Skeletal muscle satellite cell (primary cell): ENCODE measurements at regions not wholly inside any gene's neighbourhood (a gene's known extent, or its start where the extent isn't known, plus 50 kb on each side); places are given as distances from the start of the nearest gene placed in this dataset.
"Not testable (repeated sequence)": the region's sequence is repeated elsewhere in the genome, so short reads cannot be mapped to it uniquely, and the experiment has no call there.

Experiments
- H3K27me3 ChIP-seq: 2 replicates; pipeline ENCODE4 v1.7.0; 2013; ENCODE audit warnings: low read length; ENCODE audit not compliant: control insufficient read depth, insufficient read depth
- H3K36me3 ChIP-seq: 2 replicates; pipeline ENCODE4 v1.7.0; 2013; ENCODE audit warnings: mild to moderate bottlenecking, control low read depth, low read length; ENCODE audit not compliant: insufficient read depth
- H3K4me1 ChIP-seq: 2 replicates; pipeline ENCODE4 v1.7.0; 2013; ENCODE audit warnings: low read length; ENCODE audit not compliant: control insufficient read depth, insufficient read depth
- H3K4me2 ChIP-seq: 2 replicates; pipeline ENCODE4 v1.7.0; 2013; ENCODE audit warnings: mild to moderate bottlenecking, low read length
- H3K4me3 ChIP-seq: 2 replicates; pipeline ENCODE4 v1.7.0; 2013; ENCODE audit warnings: low read length
- H3K9ac ChIP-seq: 2 replicates; pipeline ENCODE4 v1.7.0; 2013; ENCODE audit warnings: mild to moderate bottlenecking, low read depth, low read length, moderate library complexity
- H3K9me3 ChIP-seq: replicated peaks from 2 replicates; pipeline ENCODE4 v1.7.0; 2013; ENCODE audit warnings: mild to moderate bottlenecking, control low read depth, low read length

DNA sequence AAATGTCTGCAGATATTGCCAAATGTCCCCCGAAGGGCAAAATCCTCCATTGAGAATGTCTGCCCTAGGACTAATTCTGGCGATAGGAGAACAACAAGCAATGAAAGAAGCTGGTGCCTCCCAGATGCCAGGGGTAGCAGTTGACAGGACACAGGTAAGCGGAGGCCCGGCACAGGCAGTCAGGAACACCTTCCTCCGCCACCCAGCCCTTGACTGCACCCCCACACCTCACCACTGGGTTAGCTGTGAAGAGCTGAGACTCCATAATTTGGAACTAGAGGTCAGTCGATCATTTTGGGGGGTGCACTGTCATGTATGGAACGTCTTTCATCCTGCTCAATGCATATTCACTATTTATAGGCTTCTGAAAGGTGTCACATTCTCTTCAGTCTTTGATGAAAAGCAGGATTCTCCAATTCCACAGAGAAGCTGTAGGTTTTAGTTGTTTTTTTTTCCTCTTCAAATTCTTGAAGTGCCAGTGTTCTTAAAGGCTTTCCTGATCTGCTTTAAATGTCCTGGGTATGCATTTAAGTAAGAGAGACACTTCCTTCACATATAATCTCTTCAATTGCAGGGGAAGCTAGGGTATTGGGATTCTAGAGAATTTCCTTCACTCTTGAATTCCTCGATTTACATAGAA is 111.6 kb upstream of the ZFP42 start:
- H3K4me2 ChIP-seq = no peak overlapping the region
- no peaks in the 10 kb centered on the region for H3K27me3 ChIP-seq
- H3K36me3 ChIP-seq = no peaks in the 10 kb centered on the region
- no peaks in the 10 kb centered on the region for H3K9me3 ChIP-seq
- H3K9ac ChIP-seq = no peak overlapping the region
- no peak overlapping the region for H3K4me3 ChIP-seq
- no peaks in the 10 kb centered on the region for H3K4me1 ChIP-seq

DNA sequence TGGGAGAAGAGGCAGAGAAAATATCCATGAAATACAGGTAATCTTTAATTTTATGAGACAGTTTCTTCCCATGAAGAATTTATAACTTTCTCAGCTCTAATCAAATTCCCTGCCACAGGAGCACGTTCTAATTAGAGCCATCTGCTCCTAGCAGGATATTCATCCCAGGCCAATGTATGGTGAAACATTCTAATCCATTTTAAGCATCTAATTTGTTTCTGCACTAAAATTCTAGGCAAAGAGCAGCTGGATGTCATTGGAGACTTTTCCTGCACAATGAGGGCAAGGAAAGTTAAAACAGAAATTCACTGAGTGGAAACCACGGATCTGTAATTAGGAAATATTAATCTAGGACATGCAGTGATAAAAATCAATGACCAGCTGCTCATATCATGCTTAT is 107.7 kb upstream of the ZFP42 start:
- Histone ChIP-seq H3K4me3 (no peak overlapping the region), H3K4me2 (no peak overlapping the region), H3K9ac (no peak overlapping the region), H3K36me3 (no peaks in the 10 kb centered on the region), H3K27me3 (no peaks in the 10 kb centered on the region), H3K9me3 (no peaks in the 10 kb centered on the region), H3K4me1 (no peaks in the 10 kb centered on the region)

DNA sequence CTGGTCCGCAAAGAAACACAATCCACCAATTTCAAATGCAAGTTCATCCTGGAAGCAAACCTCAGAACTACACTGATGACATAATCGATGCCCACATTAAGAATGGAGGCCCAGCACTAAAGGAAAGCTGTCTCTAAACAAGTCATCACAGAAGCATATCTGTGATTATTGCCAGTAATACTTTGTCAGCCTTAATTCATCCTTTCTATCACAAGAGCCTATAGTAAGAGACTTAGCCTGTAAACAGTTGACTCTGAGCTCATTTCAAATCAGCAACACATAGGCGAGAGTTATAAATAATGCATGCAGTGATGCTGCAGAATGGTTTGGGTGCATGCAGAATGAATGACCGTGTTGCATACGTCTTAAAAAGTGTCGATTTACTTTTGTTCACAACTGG is 105.9 kb upstream of the ZFP42 start:
- H3K9me3 ChIP-seq = no peaks in the 10 kb centered on the region
- no peak overlapping the region for H3K9ac ChIP-seq
- no peaks in the 10 kb centered on the region for H3K27me3 ChIP-seq
- H3K4me1 ChIP-seq = no peaks in the 10 kb centered on the region
- no peaks in the 10 kb centered on the region for H3K36me3 ChIP-seq
- no peak overlapping the region for H3K4me2 ChIP-seq
- no peak overlapping the region for H3K4me3 ChIP-seq

DNA sequence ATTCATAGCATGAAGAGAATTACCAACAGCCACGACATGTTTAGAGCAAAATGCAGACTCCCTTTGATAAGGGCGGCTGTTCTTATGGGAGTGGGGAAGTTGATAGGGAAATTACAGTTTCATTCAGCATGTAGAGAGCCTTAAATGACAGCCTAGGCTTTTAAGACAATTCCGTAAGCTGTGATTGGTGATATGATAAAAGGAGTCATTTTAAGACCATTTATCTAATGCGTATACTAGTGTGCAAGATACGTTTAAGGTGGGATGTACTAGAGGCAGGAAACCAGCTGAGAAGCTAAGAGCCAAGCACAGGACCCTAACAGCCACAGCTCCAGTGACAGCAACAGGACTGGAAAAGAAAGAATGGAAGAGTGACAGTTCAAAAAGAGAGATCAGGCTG is 102.2 kb upstream of the ZFP42 start:
- no peaks in the 10 kb centered on the region for H3K36me3 ChIP-seq

DNA sequence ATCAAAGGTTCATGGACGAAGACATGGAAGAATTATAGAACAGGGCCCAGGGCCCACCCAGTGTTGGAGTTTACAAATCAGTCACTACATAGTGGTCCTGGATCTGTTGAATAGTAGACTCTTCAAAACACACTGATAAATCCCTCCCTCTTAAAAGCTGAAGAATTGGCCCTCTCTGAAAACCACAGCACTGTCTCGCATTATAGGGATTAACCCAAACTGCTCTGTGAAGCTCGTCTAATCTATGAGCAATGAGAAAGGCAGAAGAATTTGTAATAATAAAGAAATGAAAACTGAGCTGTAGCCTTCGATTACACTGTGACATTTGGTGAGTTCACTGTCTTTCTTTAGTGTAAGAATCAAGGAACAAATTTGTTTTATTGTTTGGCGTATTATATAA is 92.5 kb upstream of the ZFP42 start:
- Histone ChIP-seq H3K27me3 (no peaks in the 10 kb centered on the region), H3K36me3 (no peaks in the 10 kb centered on the region), H3K4me3 (no peak overlapping the region), H3K9me3 (no peaks in the 10 kb centered on the region), H3K4me1 (peaks cover 3% of the 10 kb centered on the region), H3K4me2 (no peak overlapping the region), H3K9ac (no peak overlapping the region)

More for the DNA sequence above, 102.2 kb upstream of the ZFP42 start:
- Histone ChIP-seq H3K4me1 (no peaks in the 10 kb centered on the region), H3K9me3 (no peaks in the 10 kb centered on the region), H3K4me3 (no peak overlapping the region), H3K27me3 (no peaks in the 10 kb centered on the region), H3K9ac (no peak overlapping the region), H3K4me2 (no peak overlapping the region)

DNA sequence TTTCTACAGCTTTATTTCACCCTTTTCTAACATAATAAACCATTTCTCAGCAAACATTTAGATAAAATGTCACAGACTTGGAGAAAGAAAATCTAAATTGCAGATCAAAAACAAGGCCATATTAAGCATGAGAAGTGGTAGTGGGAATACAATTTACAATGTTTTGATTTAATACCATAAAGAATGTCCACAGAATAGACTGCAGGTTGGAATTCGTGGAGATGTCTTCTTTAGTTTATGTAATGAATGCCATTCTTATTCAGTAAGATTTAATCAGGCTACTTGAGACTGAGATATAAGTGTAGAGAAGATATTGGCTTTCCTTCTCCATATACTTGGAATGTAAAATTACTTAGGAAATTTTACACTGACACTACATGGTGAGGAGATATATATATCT is 91.9 kb upstream of the ZFP42 start:
- Histone ChIP-seq H3K9ac (no peak overlapping the region), H3K36me3 (no peaks in the 10 kb centered on the region), H3K4me1 (peaks cover 6% of the 10 kb centered on the region), H3K27me3 (no peaks in the 10 kb centered on the region), H3K9me3 (no peaks in the 10 kb centered on the region), H3K4me2 (no peak overlapping the region), H3K4me3 (no peak overlapping the region)

DNA sequence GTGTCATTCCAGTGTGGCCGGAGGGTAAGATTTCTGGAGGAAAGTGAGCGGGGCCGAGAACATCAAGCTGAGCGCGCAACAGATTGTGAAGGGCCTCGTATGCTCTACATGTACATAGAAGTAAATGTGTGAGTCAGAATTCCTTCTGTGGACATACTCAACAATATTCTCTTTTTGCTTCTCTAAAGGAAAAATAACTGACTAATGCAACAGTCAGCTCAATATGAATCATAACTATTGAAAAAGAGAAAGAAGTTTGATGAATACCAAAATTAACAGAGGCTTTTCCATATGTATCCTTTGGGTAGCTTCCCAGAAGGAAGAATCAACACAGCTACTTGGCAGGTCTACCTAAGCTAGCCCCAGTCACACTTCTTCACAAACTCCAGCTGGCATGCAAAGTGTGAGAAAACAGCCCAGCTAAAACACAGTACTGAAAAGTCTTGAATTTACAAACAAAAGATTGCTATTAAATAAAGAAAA is 87.5 kb upstream of the ZFP42 start:
- no peaks in the 10 kb centered on the region for H3K36me3 ChIP-seq
- H3K4me2 ChIP-seq = no peak overlapping the region
- H3K9ac ChIP-seq = no peak overlapping the region
- H3K4me1 ChIP-seq = peaks cover 7% of the 10 kb centered on the region
- no peaks in the 10 kb centered on the region for H3K9me3 ChIP-seq
- no peaks in the 10 kb centered on the region for H3K27me3 ChIP-seq
- no peak overlapping the region for H3K4me3 ChIP-seq

DNA sequence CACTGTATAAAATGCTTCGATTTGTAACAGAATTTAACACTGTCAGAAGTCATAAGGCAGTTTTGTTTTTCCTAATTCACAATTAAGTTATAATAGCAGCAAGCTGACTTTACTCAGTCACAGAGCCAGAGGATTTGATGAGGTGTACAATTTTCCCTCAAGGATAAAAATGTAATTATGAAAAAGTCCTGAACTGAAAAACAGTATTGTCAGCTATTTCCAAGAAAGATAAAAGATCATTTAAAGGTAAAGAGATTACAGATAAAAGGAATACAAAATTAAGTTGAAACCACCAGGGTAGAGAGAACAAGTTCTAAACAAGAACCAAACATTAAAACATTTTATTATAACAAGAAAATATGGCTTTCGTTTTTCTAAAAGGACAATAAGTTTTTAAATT is 86.8 kb upstream of the ZFP42 start:
- Histone ChIP-seq H3K4me2 (no peak overlapping the region), H3K4me3 (no peak overlapping the region), H3K9ac (no peak overlapping the region), H3K4me1 (peaks cover 7% of the 10 kb centered on the region), H3K9me3 (no peaks in the 10 kb centered on the region), H3K27me3 (no peaks in the 10 kb centered on the region), H3K36me3 (no peaks in the 10 kb centered on the region)

DNA sequence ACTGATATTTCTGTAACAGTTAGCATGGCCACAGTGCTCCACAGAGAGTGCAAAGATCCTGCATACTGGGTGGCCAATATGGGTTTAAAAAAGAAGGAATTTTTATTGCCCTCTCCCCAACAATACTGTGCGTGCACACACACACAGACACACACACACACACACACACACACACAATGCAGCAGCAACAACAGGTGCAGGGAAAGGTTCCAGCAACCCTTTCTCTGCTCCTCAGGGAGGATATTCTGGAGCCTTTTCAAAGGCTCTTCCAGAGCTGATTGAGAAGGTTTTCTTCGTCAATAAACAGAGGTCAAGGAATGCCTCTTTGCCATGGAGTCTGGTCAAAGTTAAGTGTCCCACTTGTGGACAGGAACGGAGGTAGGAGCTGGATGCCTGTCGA is 84.8 kb upstream of the ZFP42 start:
- peaks cover 7% of the 10 kb centered on the region for H3K4me1 ChIP-seq

DNA sequence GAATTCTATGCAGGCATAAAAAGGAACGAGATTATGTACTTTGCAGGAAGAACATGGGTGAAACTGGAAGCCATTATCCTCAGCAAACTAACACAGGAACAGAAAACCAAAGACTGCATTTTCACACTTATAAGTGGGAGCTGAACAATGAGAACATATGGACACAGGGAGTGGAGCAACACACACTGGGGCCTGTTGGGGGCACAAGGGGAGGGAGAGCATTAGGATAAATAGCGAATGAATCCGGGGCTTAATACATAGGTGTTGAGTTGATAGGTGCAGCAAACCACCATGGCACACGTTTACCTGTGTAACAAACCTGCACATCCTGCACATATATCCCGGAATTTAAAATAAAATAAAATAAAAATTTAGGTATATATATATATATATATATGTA is 80.2 kb upstream of the ZFP42 start:
- not testable (repeated sequence) for H3K9ac ChIP-seq, H3K27me3 ChIP-seq, H3K4me2 ChIP-seq, H3K4me3 ChIP-seq, H3K36me3 ChIP-seq, H3K4me1 ChIP-seq, H3K9me3 ChIP-seq

More for the DNA sequence above, 84.8 kb upstream of the ZFP42 start:
- H3K4me3 ChIP-seq = no peak overlapping the region
- H3K9ac ChIP-seq = no peak overlapping the region
- no peak overlapping the region for H3K4me2 ChIP-seq
- H3K9me3 ChIP-seq = no peaks in the 10 kb centered on the region
- no peaks in the 10 kb centered on the region for H3K27me3 ChIP-seq
- H3K36me3 ChIP-seq = no peaks in the 10 kb centered on the region

DNA sequence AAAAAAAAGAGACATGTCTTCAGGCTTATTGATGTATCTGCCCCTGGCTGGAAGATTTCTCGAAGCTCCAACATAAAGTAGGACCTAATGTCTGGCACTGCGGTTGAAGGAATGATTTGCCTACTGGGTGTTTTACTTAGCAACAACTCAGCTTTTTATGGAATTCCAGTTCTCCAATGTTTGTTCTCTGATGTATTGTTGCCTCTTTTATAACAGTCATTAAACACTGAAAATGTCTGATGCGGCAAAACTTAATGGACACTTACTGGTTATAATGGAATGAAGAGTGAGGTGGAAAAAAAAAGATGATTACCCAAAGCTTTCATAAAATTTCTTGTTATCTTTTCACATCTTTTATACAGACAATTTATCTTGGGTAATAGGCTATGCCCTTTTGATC is 75.6 kb upstream of the ZFP42 start:
- H3K4me3 ChIP-seq = no peak overlapping the region
- H3K9me3 ChIP-seq = no peaks in the 10 kb centered on the region

DNA sequence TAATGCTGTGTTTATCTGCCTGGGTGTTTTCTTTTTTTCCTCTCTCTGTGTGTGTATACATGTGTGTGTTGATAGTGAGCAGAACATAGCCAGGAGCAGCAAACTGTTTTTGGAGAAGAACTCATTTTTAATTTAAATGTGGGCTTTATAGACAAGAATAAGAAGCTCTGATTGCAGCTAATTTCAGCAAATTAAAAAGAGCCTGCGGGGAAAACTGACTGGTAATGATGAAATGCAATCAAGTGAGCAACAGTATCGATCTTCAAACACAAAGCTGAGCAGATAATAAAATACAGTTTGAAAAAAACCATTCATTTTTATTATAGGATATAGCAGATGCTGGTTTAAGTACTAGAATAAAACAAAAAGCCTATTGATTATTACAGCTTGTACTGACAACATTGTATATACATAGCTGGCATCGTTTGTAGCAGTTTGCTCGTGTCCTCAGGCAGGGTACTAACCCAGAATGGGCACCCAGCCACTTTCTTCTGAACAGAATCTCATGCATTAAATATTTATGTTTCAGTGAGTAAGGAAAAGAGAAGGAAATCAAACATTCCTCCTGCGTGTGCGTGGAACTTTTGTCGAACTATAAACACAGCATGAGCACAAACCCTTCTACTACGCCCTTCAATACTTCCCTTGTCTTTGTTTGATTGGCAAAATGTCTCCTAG is 73.5 kb upstream of the ZFP42 start:
- Histone ChIP-seq H3K36me3 (no peaks in the 10 kb centered on the region), H3K4me1 (no peaks in the 10 kb centered on the region), H3K9ac (no peak overlapping the region), H3K27me3 (no peaks in the 10 kb centered on the region), H3K4me2 (no peak overlapping the region), H3K9me3 (no peaks in the 10 kb centered on the region), H3K4me3 (no peak overlapping the region)

More for the DNA sequence above, 75.6 kb upstream of the ZFP42 start:
- Histone ChIP-seq H3K36me3 (no peaks in the 10 kb centered on the region), H3K4me1 (no peaks in the 10 kb centered on the region), H3K4me2 (no peak overlapping the region), H3K27me3 (no peaks in the 10 kb centered on the region), H3K9ac (no peak overlapping the region)
